WI38 (cell line): ENCODE measurements at regions not wholly inside any gene's neighbourhood (a gene's known extent, or its start where the extent isn't known, plus 50 kb on each side); places are given as distances from the start of the nearest gene placed in this dataset.

ENCODE experiments used
- H3K4me3 ChIP-seq: 2 replicates; pipeline ENCODE4 v1.5.1; 2011; ENCODE audit warnings: low read depth, mild to moderate bottlenecking, control low read depth, low read length
- CTCF ChIP-seq: IDR thresholded peaks from 2 replicates; pipeline ENCODE4 v1.5.1; 2012; ENCODE audit warnings: low read depth, mild to moderate bottlenecking, control low read depth, low read length

- TF ChIP-seq CTCF, result no peak
- no peak overlapping the region for H3K4me3 ChIP-seq
Observed at GRCh38 chr4:148717988-148718387, 275.8 kb upstream of the NR3C2 start.

- TF ChIP-seq CTCF, result no peak
- H3K4me3 ChIP-seq, result no peak overlapping the region
Observed at GRCh38 chr4:148716431-148717052, 274.3 kb upstream of the NR3C2 start.

GRCh38 chr4:148704291-148704690 is 262.1 kb upstream of the NR3C2 start:
- no peak for TF ChIP-seq CTCF
- H3K4me3 ChIP-seq, result no peak overlapping the region

DNA sequence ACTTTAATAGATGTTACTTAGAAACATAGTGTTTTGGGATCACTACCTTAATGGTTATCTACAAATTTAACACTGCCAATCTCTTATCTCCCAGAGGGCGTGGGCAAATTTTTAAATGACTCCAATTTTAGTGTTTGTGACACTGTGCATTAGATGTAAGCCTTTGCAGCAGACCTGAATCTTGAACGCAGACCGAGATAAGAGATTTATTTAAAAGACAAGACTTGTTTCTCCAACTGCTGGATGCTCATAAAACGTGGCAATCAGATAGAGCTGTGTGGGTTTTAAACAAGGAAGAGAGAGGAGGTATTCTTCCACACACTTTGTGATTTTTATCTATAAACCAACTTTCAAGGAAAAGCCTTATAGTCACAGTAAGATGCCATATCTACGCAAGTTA is 252.5 kb upstream of the NR3C2 start:
- TF ChIP-seq CTCF, result no peak
- H3K4me3 ChIP-seq, result no peak overlapping the region

DNA sequence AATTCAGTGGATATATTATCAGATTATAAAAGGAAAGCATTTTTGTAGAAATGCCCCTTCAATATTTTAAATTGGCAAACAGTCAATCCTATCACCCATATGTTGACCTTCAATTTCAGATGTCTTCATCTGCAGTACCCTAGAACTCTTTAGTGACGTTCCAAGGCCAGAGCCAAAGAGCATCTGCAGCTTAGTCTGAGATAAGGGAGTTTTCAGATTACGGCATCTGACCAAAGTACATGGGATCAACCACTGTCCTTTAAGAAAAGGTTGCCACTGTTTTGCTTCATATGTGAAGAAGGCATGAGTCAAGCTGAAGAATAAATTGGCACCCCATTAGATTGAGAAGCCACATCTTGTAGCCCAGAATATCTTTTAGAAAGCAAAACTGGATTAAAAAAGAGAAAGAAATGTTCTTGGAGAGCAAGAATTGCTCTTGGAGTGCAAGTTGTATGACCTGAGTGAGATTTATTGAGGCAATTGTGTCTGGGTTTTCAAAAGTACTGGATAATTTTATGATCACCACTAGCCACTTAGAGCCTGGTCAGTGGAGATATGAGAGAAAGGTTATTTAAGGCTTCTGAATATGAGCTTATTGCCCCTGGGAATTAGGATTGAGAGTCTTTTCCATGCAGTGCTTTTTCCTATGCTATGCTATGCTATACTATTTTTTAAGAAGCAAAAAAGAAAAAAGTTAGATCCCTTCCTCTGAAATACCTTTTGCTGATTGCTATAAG is 251.9 kb upstream of the NR3C2 start:
- no peak for TF ChIP-seq CTCF
- H3K4me3 ChIP-seq, result no peak overlapping the region

DNA sequence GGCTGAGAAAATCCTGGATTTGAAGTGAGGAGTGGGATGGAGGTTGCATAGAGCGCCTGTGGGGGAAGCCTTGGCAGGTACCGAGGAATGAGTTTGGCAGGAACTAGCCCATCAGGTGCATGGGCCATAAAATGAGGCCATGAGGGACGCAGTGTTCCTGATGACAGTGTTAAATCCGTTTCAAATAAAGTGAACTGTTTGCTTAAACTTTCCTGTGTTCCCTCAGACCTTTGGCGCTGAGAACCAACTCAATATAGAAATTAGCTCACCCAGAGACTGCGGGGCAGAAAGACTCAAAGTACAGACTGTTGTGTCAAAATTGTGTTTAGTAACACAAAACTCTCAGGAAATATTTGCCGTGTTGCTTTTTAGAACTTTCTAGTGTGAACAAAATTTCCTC is 250.0 kb upstream of the NR3C2 start:
- no peak for TF ChIP-seq CTCF
- no peak overlapping the region for H3K4me3 ChIP-seq

DNA sequence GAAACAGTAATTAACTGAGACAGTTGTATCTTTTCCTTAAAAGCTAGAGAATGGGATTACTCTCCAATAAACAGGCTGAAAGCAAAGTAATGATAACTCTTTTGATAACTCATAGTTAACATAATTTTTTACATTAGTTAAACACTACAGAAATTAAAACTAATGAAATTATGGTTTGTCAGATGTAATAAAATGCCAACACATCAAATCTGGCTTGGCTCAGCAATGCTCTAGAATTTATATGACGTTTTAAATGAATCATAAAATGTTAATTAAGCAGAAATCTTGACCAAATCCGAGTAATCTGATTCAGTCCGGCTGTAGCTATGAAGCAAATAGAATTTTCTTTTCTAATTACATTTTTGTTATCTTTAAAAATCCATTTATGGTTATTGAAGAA is 244.2 kb upstream of the NR3C2 start:
- TF ChIP-seq CTCF, result no peak
- no peak overlapping the region for H3K4me3 ChIP-seq
